SU-DHL-6 (cell line): ENCODE measurements at regions not wholly inside any gene's neighbourhood (a gene's known extent, or its start where the extent isn't known, plus 50 kb on each side); places are given as distances from the start of the nearest gene placed in this dataset.

Source experiments
- CTCF ChIP-seq: fragments of 200-600 bp; sonication (generic); IDR thresholded peaks from one replicate; pipeline ENCODE4 v1.5.1; 2017; ENCODE audit warnings: antibody characterized with exemption, mild to moderate bottlenecking, low read length, moderate library complexity; ENCODE audit not compliant: insufficient read depth, poor library complexity, severe bottlenecking
- EZH2phosphoT487 ChIP-seq: fragments of 200-600 bp; sonication (generic), shearing (Covaris generic); conservative IDR thresholded peaks from 2 replicates; pipeline ENCODE4 v1.6.1; 2018; ENCODE audit warnings: mild to moderate bottlenecking, antibody characterized with exemption, low read length, moderate library complexity, mixed read lengths

GRCh38 chr5:154611341-154611767, 133.3 kb upstream of the HAND1 start:
- TF ChIP-seq CTCF (no peak), EZH2phosphoT487 (no peak)
